ENCODE measurements at regions not wholly inside any gene's neighbourhood (a gene's known extent, or its start where the extent isn't known, plus 50 kb on each side); places are given as distances from the start of the nearest gene placed in this dataset.

- no peak for TF ChIP-seq CTCF (IDR thresholded peaks at IDR 0.05)
- no peak for TF ChIP-seq POLR2A (IDR thresholded peaks at IDR 0.05)
Observed at GRCh38 chr5:93188876-93189485, 392.0 kb downstream of the NR2F1-AS1 start.
